Mesothelial cell of epicardium (in vitro differentiated cells): ENCODE measurements at regions not wholly inside any gene's neighbourhood (a gene's known extent, or its start where the extent isn't known, plus 50 kb on each side); places are given as distances from the start of the nearest gene placed in this dataset.

ENCODE experiments used
- DNase-seq, 2 experiments: peaks; one replicate each; pipeline ENCODE4 v3.0.0; 2021; ENCODE audit warnings: low spot score in 2 of 2; ENCODE audit not compliant: unreplicated experiment in 2 of 2
- H3K27ac Mint-ChIP-seq: 2 replicates; pipeline ENCODE4 v1.8.0; 2021; ENCODE audit warnings: mixed read lengths
- H3K27me3 Mint-ChIP-seq: 2 replicates; pipeline ENCODE4 v1.8.0; 2021; ENCODE audit warnings: low read depth, mixed read lengths
- H3K36me3 Mint-ChIP-seq: 2 replicates; pipeline ENCODE4 v1.8.0; 2021; ENCODE audit warnings: mixed read lengths
- H3K4me1 Mint-ChIP-seq: 2 replicates; pipeline ENCODE4 v1.8.0; 2021; ENCODE audit warnings: mixed read lengths
- H3K4me3 Mint-ChIP-seq: 2 replicates; pipeline ENCODE4 v1.8.0; 2021; ENCODE audit warnings: mild to moderate bottlenecking, moderate library complexity, mixed read lengths
- H3K9me3 Mint-ChIP-seq: 2 replicates; pipeline ENCODE4 v1.8.0; 2021; ENCODE audit warnings: mixed read lengths
- TF ChIP-seq, protein P1 (sequence below): fragments of 200-600 bp; sonication (generic); IDR thresholded peaks from one replicate; pipeline ENCODE4 v1.5.0; 2021; ENCODE audit warnings: antibody characterized with exemption; ENCODE audit not compliant: unreplicated experiment

DNA sequence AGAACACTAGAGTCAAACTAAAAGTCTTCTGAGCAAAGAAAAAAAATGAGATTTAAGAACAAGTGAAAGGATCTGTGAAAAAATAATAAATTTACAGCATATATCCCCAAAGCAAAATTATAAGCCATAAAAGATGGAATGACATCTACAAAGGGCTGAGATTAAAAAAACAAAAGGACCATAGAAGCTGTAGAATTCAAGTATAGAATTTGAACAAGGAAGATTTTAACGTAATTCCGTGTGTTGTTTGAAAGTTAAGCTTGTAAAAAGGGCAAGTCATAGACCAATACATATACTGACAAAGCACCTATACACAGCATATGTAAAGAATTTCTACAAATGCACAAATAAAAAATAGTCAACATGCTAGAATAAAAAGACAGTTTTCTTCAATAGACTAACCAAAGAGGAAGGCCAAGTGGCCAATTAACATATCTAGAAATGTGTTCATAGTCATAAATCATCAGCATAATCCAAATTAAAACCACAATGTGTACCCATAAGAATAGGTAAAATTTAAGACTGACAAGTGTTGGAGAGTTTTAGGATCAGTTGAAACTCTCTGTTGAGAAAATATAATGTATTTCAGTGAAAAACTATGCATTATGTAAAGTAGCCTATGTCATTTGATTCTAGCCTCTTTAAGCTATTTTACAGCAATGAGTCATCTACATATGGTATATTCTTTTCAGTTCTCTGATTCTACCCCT lies 674.9 kb downstream of the OLFM4 start:
- Mint-ChIP-seq H3K27ac (no peak overlapping the region), H3K36me3 (no peaks in the 10 kb centered on the region), H3K4me1 (peaks cover 15% of the 10 kb centered on the region), H3K27me3 (peaks cover 1% of the 10 kb centered on the region), H3K9me3 (peaks cover 10% of the 10 kb centered on the region), H3K4me3 (no peak overlapping the region)
- TF ChIP-seq, protein P1, sequence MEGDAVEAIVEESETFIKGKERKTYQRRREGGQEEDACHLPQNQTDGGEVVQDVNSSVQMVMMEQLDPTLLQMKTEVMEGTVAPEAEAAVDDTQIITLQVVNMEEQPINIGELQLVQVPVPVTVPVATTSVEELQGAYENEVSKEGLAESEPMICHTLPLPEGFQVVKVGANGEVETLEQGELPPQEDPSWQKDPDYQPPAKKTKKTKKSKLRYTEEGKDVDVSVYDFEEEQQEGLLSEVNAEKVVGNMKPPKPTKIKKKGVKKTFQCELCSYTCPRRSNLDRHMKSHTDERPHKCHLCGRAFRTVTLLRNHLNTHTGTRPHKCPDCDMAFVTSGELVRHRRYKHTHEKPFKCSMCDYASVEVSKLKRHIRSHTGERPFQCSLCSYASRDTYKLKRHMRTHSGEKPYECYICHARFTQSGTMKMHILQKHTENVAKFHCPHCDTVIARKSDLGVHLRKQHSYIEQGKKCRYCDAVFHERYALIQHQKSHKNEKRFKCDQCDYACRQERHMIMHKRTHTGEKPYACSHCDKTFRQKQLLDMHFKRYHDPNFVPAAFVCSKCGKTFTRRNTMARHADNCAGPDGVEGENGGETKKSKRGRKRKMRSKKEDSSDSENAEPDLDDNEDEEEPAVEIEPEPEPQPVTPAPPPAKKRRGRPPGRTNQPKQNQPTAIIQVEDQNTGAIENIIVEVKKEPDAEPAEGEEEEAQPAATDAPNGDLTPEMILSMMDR: no peak
- DNase-seq: no peak

DNA sequence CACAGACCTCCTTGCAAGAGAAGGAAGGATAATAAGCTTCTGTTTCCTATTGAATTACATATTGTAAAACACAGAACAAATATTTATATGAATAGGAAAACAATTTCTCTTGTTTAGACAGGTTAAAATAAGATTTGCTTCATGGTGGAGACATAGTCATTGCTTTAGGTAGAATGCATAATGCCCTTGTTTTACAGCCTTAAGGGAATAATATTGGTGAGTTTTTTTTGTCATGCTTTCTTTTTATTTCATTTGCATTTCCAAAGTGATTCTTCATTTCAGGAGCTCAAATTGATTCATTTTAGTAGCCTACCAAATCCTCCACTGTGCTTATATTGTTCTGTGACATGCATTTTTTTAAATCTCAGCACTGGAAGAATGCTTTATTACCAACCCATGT lies 690.7 kb downstream of the OLFM4 start:
- Mint-ChIP-seq H3K27ac (no peak overlapping the region), H3K36me3 (peaks cover 13% of the 10 kb centered on the region), H3K9me3 (peaks cover 29% of the 10 kb centered on the region), H3K27me3 (no peaks in the 10 kb centered on the region), H3K4me3 (no peak overlapping the region), H3K4me1 (no peaks in the 10 kb centered on the region)
- DNase-seq: no peak
- TF ChIP-seq, protein P1: no peak

DNA sequence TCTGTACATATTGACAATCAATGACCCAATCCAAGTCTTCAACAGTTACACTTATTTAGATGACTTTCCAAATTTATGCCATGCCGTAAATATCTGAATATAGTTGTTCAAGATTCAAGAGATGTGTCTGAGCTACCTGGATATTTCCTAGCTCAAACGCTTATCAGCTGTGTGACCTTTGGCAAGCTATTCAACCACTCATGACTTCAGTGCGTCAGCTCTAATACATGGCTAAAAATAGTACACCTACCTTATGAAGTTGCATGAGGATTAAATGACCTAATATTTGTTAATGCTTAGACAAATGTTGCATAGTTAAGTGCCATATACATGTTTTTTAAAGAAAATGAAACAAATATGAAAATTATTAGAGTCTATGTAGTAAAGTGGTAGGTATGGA lies 704.1 kb downstream of the OLFM4 start:
- DNase-seq: no peak
- Mint-ChIP-seq H3K4me1 (no peaks in the 10 kb centered on the region), H3K27ac (no peak overlapping the region), H3K4me3 (no peak overlapping the region), H3K9me3 (no peaks in the 10 kb centered on the region), H3K36me3 (no peaks in the 10 kb centered on the region), H3K27me3 (no peaks in the 10 kb centered on the region)
- TF ChIP-seq, protein P1: no peak

DNA sequence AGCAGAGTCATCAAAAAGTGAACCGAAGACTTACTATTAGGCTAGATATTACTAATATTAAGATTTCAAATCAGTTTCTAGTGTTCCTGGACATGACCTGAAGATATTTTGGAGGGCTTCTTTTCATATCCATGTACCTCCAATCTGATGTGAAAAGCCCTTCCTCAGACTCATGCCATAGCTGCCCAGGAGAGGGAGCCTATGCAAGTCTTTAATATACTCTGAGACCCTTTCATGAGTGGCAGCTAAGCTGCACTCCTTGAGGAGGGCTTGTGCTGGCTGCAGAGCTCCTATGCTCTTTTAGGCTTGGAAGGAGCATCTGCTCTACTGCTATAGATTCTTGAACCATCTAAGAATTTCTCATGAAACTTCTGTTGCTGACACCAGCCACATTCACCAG lies 715.3 kb downstream of the OLFM4 start:
- no peak for DNase-seq
- no peak overlapping the region for H3K4me3 Mint-ChIP-seq
- TF ChIP-seq, protein P1: no peak
- H3K4me1 Mint-ChIP-seq: no peaks in the 10 kb centered on the region
- H3K36me3 Mint-ChIP-seq: no peaks in the 10 kb centered on the region
- H3K27me3 Mint-ChIP-seq: peaks cover 17% of the 10 kb centered on the region
- H3K9me3 Mint-ChIP-seq: no peaks in the 10 kb centered on the region
- no peak overlapping the region for H3K27ac Mint-ChIP-seq

DNA sequence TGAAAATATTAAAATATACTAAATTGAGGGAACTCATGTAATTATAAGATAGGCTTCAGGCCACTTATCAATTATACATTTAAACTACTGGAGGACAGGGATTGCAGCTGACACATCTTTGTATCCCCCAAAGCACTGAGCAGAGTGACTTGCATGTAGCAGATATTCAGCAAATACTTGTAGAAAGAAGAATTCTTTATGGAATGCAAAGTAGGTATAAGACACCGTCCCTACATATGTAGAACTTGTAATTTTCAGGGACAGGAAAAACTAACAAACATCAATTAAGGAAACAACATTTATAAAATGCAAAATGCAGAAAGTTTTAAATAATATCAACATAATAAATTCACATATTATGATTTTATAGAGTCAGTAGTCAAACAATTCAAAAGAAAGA lies 719.2 kb downstream of the OLFM4 start:
- TF ChIP-seq, protein P1: no peak
- Mint-ChIP-seq H3K36me3 (no peaks in the 10 kb centered on the region), H3K27me3 (peaks cover 7% of the 10 kb centered on the region), H3K4me1 (no peaks in the 10 kb centered on the region), H3K27ac (no peak overlapping the region), H3K4me3 (no peak overlapping the region), H3K9me3 (peaks cover 3% of the 10 kb centered on the region)
- no peak for DNase-seq

DNA sequence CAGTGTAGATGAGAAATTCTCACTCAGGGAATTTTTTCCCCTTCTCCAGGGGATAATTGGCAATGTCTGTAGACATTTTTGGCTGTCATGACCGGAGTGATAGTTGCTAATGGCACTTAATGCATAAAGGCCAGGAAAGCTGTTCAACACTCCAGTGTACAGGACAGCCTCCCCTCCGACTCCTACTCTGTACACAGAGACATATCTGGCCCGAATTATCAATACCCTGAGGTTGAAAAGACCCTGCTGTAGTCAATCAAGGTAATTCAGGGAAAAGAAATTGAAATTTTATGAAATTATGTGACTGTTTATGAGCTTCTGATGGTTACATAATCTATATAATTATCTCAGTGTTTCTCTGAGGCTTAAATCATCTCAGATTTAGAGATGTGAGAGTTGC lies 720.7 kb downstream of the OLFM4 start:
- Mint-ChIP-seq H3K27me3 (no peaks in the 10 kb centered on the region), H3K36me3 (no peaks in the 10 kb centered on the region), H3K9me3 (peaks cover 3% of the 10 kb centered on the region), H3K4me1 (no peaks in the 10 kb centered on the region), H3K4me3 (no peak overlapping the region), H3K27ac (no peak overlapping the region)
- no peak for DNase-seq
- TF ChIP-seq, protein P1: no peak
